GM19395 (cell line): ENCODE measurements at regions not wholly inside any gene's neighbourhood (a gene's known extent, or its start where the extent isn't known, plus 50 kb on each side); places are given as distances from the start of the nearest gene placed in this dataset.
"Not testable (repeated sequence)": the region's sequence is repeated elsewhere in the genome, so short reads cannot be mapped to it uniquely, and the experiment has no call there.

Source experiments
- ATAC-seq: cut with Tn5 transposase; IDR thresholded peaks from one replicate; pipeline ENCODE4 v1.9.1; 2021; ENCODE audit warnings: mild to moderate bottlenecking, moderate library complexity; ENCODE audit not compliant: unreplicated experiment

DNA sequence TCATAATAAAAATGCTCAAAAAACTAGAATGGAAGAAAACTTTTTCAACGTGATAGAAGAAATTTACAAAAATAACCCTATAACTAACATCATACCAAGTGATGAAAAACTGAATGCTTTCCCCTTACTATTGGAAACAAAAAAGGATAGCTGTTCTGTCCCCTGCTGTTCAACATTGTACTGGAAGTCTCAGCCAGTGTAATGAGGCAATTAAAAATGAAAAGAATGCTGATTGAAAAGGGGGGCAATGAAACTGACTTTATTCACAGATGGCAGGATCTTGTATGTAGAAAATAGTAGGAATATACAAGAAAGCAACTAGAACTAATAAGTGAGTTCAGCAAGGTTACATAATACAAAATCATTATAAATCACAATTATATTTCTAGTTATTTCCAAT is 337.9 kb upstream of the KITLG start:
- no peak for ATAC-seq

- no peak for ATAC-seq
Observed at GRCh38 chr12:88914967-88915366, 334.7 kb upstream of the KITLG start.

GRCh38 chr12:88909510-88909909 is 329.2 kb upstream of the KITLG start:
- no peak for ATAC-seq

DNA sequence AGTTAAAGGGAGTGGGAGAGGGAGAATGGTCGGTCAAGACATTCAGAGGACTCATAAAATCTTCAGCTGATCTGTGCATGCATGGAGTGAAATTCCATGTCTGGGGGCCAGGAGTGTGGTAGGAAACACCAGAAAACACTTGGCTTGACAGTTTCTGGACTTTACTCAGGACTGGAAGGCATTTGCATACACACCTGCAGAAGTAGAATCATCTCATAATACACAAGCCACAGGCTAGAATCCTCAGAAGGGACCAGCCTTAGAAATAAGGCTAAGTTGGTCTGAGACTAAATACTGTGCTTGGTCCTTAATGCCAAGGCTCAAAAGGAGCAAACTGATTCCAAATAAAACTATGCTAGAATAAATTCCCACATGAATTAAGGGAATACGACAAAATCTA is 328.1 kb upstream of the KITLG start:
- no peak for ATAC-seq

DNA sequence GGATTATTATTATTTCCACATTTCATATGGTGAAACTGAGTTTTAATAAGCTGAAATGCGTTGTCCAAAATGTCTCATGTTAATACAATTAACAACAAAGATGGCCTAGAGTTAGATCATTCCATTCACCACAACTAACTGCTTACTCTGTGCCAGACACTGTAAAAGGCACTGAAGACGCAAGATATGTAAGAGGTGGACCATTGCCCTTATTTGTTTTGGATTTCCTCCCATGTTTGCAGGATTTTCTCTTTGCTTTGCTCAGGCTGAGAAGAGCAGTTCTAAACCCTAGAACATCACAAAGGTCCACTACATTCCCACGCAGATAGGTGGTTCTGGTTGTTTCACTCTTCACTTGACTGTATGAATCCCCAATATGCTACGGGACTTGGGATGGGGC is 324.4 kb upstream of the KITLG start:
- no peak for ATAC-seq

GRCh38 chr12:88903333-88903732 is 323.1 kb upstream of the KITLG start:
- ATAC-seq = no peak

- ATAC-seq = no peak
Observed at GRCh38 chr12:88897723-88898122, 317.5 kb upstream of the KITLG start.

DNA sequence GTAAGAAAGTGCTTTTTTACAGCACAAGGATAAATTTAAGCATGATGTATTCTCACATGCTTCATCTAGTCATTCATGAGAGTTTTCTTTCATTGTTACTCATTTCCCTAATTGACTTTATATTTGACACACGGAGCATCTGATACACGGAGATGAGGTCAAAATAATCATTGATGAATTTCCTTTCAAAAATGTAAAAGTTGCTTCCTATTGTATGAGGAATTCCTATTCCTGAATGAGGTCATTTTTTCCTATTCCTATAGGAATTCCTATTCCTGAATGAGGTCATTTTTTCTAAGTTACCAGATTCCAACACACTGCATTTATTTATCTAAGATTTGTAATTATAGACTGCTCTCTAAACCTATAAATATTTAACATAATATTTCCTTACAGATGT is 316.7 kb upstream of the KITLG start:
- ATAC-seq = no peak

- ATAC-seq = no peak
Observed at GRCh38 chr12:88895634-88896033, 315.4 kb upstream of the KITLG start.

DNA sequence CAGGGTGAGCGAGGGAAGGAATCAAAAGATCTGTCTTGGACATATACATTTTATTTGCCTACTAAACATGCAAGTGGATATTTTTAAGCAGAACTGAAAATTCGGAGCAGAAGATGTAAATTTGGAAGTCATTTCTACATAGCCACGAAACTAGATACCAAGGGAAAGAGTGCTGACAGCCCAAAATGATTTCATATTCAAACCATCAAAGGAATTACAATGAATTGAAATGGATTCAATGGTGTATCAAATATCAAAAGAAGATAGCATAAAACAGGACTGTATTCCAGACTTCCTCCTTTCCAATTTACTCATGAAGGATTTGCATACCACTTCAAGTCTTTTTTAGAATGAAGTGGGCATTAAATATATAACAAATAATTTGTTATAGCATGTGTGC is 313.5 kb upstream of the KITLG start:
- ATAC-seq = no peak

GRCh38 chr12:88891434-88891833 is 311.2 kb upstream of the KITLG start:
- ATAC-seq = not testable (repeated sequence)

- ATAC-seq = no peak
Observed at GRCh38 chr12:88889326-88890110, 309.2 kb upstream of the KITLG start.

- ATAC-seq = peak; percentile 67
Observed at GRCh38 chr12:88884600-88884999, 304.3 kb upstream of the KITLG start.

DNA sequence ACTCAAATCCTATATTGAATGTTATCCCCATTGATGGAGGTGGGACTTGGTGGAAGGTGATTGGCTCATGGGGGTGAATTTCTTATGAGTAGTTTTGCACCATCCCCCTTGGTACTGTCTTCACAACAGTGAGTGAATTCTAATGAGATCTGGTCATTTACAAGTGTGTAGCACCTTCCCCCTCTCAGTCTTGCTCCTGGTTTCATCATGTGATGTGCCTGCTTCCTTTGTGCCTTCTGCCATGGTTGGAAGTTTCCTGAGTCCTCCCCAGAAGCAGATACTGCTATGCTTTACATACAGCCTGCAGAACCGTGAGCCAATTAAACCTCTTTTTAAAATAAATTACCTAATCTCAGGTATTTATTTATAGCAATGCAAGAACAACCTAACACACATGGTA is 302.4 kb upstream of the KITLG start:
- no peak for ATAC-seq

- ATAC-seq = no peak
Observed at GRCh38 chr12:88880051-88880450, 299.8 kb upstream of the KITLG start.

GRCh38 chr12:88878295-88878694 is 298.0 kb upstream of the KITLG start:
- ATAC-seq = no peak

DNA sequence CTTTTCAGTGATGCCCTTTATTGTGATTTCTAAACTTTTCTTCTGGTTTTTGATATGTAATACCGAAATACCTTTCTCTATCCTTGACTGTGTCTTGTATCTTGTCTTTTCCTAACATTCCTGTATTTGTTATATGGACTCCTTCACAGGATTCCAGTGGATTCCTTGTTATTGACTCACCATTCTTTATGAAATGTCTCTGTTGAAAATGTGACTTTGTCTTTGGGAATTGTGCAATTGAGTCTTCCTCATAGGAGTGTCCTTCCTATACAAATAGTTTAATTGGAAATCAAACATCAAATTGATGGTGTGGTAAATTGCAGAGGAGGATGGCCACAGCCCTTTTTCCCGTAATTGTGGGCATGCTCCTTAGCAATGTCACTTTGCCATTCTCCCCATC is 296.6 kb upstream of the KITLG start:
- no peak for ATAC-seq

GRCh38 chr12:88870000-88870737 is 289.9 kb upstream of the KITLG start:
- ATAC-seq = no peak

DNA sequence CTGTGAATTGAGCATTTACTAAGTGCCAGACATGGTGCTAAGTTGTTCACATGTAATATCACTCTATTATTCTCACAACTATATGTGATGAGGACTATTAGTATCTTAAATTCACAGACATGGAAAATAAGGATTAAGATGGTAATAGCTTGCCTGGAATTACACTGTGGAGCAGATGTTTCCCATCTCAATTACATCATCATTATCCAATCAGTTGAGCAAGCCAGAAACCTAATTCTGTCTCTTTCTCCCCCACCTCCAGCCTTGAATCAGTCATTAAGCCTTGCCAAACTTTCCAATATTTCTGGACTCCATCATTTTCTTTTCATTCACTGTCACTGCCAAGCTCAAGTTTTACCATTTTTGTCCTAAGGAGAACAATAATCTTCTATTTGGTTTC is 287.8 kb upstream of the KITLG start:
- ATAC-seq = no peak

- ATAC-seq = no peak
Observed at GRCh38 chr12:88867510-88867909, 287.2 kb upstream of the KITLG start.

GRCh38 chr12:88866881-88867280 is 286.6 kb upstream of the KITLG start:
- ATAC-seq = no peak

DNA sequence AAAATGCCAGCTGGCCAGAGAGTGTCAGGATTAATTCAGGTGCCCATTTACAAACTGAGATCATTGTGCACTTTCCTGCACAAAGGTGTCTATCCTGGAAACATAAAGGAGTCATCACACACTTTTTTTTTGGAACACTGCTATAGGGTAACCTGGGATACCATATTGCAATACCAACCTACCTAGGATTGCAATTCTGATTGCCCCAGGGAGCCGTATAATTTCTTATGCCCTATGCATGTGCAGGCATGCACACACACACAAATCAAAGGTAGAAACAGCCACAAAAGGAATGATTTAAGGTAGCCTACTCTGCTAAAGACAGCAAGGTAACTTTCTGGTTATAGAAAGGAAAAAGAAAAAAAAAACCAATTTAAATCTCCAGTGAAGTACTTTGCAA is 285.3 kb upstream of the KITLG start:
- ATAC-seq = no peak
